Fibroblast of gingiva (primary cell): ENCODE measurements at regions not wholly inside any gene's neighbourhood (a gene's known extent, or its start where the extent isn't known, plus 50 kb on each side); places are given as distances from the start of the nearest gene placed in this dataset.
A peak's percentile ranks its signal among the peaks of the same experiment; 100 is the strongest.
"Not testable (repeated sequence)": the region's sequence is repeated elsewhere in the genome, so short reads cannot be mapped to it uniquely, and the experiment has no call there.

ENCODE experiments used
- DNase-seq: peaks from one replicate; pipeline ENCODE4 v3.0.0-alpha.2; 2011; ENCODE audit warnings: low read depth

- no peak for DNase-seq
These were observed 1636.8 kb downstream of the AMY1C start for GRCh38 chr1:105386489-105386888.

- DNase-seq, result no peak
These were observed 1646.3 kb downstream of the AMY1C start for GRCh38 chr1:105396001-105396400.

GRCh38 chr1:105398909-105399308, 1649.2 kb downstream of the AMY1C start:
- no peak for DNase-seq

- no peak for DNase-seq
These were observed 1650.0 kb downstream of the AMY1C start for GRCh38 chr1:105399716-105400115.

- DNase-seq, result no peak
These were observed 1640.2 kb upstream of the PRMT6 start for GRCh38 chr1:105416261-105416660.

- DNase-seq, result no peak
These were observed 1637.4 kb upstream of the PRMT6 start for GRCh38 chr1:105419030-105419429.

- peak; percentile 25 for DNase-seq
These were observed 1628.9 kb upstream of the PRMT6 start for GRCh38 chr1:105427543-105427942.

- DNase-seq, result no peak
These were observed 1619.8 kb upstream of the PRMT6 start for GRCh38 chr1:105436589-105437259.

GRCh38 chr1:105437847-105438246, 1618.6 kb upstream of the PRMT6 start:
- DNase-seq, result no peak

GRCh38 chr1:105442901-105443300, 1613.6 kb upstream of the PRMT6 start:
- DNase-seq, result peak; percentile 19

GRCh38 chr1:105459759-105460158, 1596.7 kb upstream of the PRMT6 start:
- no peak for DNase-seq

- DNase-seq, result no peak
These were observed 1594.2 kb upstream of the PRMT6 start for GRCh38 chr1:105462308-105462707.

GRCh38 chr1:105467549-105467948, 1588.9 kb upstream of the PRMT6 start:
- DNase-seq, result no peak

GRCh38 chr1:105470541-105470940, 1585.9 kb upstream of the PRMT6 start:
- not testable (repeated sequence) for DNase-seq

GRCh38 chr1:105483436-105483835, 1573.0 kb upstream of the PRMT6 start:
- DNase-seq, result no peak

- peak; percentile 64 for DNase-seq
These were observed 1571.3 kb upstream of the PRMT6 start for GRCh38 chr1:105485207-105485606.

- no peak for DNase-seq
These were observed 1563.6 kb upstream of the PRMT6 start for GRCh38 chr1:105492921-105493320.

GRCh38 chr1:105516068-105516467, 1540.4 kb upstream of the PRMT6 start:
- no peak for DNase-seq

GRCh38 chr1:105533996-105534395, 1522.5 kb upstream of the PRMT6 start:
- no peak for DNase-seq

GRCh38 chr1:105544475-105544874, 1512.0 kb upstream of the PRMT6 start:
- no peak for DNase-seq

- DNase-seq, result no peak
These were observed 1500.2 kb upstream of the PRMT6 start for GRCh38 chr1:105556266-105556665.

- DNase-seq, result no peak
These were observed 1498.5 kb upstream of the PRMT6 start for GRCh38 chr1:105558023-105558422.

- no peak for DNase-seq
These were observed 1491.5 kb upstream of the PRMT6 start for GRCh38 chr1:105565006-105565405.

GRCh38 chr1:105585791-105586190, 1470.7 kb upstream of the PRMT6 start:
- DNase-seq, result no peak
